GM18511 (cell line): ENCODE measurements at regions not wholly inside any gene's neighbourhood (a gene's known extent, or its start where the extent isn't known, plus 50 kb on each side); places are given as distances from the start of the nearest gene placed in this dataset.

ENCODE experiments used
- ATAC-seq: cut with Tn5 transposase; IDR thresholded peaks from one replicate; pipeline ENCODE4 v1.9.1; 2021; ENCODE audit warnings: mild to moderate bottlenecking, moderate library complexity; ENCODE audit not compliant: unreplicated experiment

- ATAC-seq: no peak
Observed at GRCh38 chr9:90105773-90106172, 501.0 kb downstream of the GADD45G start.

GRCh38 chr9:90107040-90107725 is 502.4 kb downstream of the GADD45G start:
- ATAC-seq: no peak

- no peak for ATAC-seq
Observed at GRCh38 chr9:90107726-90108655, 503.2 kb downstream of the GADD45G start.

- ATAC-seq: no peak
Observed at GRCh38 chr9:90112788-90113187, 508.0 kb downstream of the GADD45G start.

GRCh38 chr9:90114641-90115425 is 510.0 kb downstream of the GADD45G start:
- ATAC-seq: no peak

- no peak for ATAC-seq
Observed at GRCh38 chr9:90121762-90122161, 517.0 kb downstream of the GADD45G start.

GRCh38 chr9:90124961-90125360 is 517.7 kb downstream of the DIRAS2 start:
- ATAC-seq: no peak

GRCh38 chr9:90127923-90128322 is 514.7 kb downstream of the DIRAS2 start:
- no peak for ATAC-seq

GRCh38 chr9:90128587-90129190 is 513.9 kb downstream of the DIRAS2 start:
- ATAC-seq: no peak

GRCh38 chr9:90129446-90129845 is 513.2 kb downstream of the DIRAS2 start:
- ATAC-seq: no peak

- no peak for ATAC-seq
Observed at GRCh38 chr9:90131568-90131967, 511.1 kb downstream of the DIRAS2 start.

- ATAC-seq: no peak
Observed at GRCh38 chr9:90132866-90133265, 509.8 kb downstream of the DIRAS2 start.

GRCh38 chr9:90137801-90138200 is 504.8 kb downstream of the DIRAS2 start:
- no peak for ATAC-seq

GRCh38 chr9:90140131-90140818 is 502.3 kb downstream of the DIRAS2 start:
- ATAC-seq: no peak

- ATAC-seq: no peak
Observed at GRCh38 chr9:90141723-90142122, 500.9 kb downstream of the DIRAS2 start.

GRCh38 chr9:90142580-90142979 is 500.0 kb downstream of the DIRAS2 start:
- no peak for ATAC-seq

- ATAC-seq: no peak
Observed at GRCh38 chr9:90147426-90147825, 495.2 kb downstream of the DIRAS2 start.

- no peak for ATAC-seq
Observed at GRCh38 chr9:90156318-90156717, 486.3 kb downstream of the DIRAS2 start.

- ATAC-seq: no peak
Observed at GRCh38 chr9:90162326-90162725, 480.3 kb downstream of the DIRAS2 start.

GRCh38 chr9:90162819-90163218 is 479.8 kb downstream of the DIRAS2 start:
- ATAC-seq: no peak
